ENCODE measurements at regions not wholly inside any gene's neighbourhood (a gene's known extent, or its start where the extent isn't known, plus 50 kb on each side); places are given as distances from the start of the nearest gene placed in this dataset.
A peak's percentile ranks its signal among the peaks of the same experiment; 100 is the strongest.

DNA sequence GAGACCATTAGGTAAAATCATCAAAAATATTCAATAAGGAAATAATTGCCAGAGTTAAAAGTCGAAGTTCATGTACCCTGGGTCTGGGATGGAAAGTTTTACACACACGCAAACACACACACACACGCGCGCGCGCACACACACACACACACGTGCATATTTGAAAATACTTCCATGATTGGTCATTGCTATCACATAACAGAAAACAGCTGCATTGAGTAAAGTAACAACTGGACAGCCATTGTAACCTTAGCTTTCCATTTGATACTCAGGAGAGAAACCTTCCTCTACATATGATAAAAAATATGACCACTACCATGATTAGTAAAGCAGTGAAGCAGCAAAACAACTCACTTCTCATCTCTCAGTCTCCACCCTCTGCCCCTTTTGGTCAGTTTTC is 490.0 kb upstream of the SGCG start (continued):
- TF ChIP-seq IRF9 (tag; IDR thresholded peaks at IDR 0.05) (no peak), ZNF224 (CRISPR knock-in tag; IDR thresholded peaks at IDR 0.05) (no peak), HINFP (tag; conservative IDR thresholded peaks at IDR 0.05; ENCODE audit: low read depth) (no peak), ZNF75A (CRISPR knock-in tag; IDR thresholded peaks at IDR 0.05) (no peak)

DNA sequence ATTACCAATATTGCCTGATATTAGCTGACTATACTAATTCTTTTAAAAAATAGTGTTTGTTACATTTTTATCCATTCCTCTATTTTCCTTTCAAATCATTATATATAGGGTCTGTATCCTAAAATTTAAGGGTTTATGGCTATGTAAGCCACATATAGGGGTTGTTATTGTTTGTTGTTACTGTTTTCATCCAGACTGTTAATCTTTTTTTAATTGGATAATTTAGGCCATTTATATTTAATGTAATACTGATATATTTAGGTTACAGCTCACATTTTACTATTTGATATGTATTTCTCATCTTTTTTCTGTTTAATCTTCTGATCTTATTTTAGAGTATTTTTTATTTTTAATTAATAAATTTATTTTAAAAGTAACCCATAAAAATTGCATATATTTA is 487.1 kb upstream of the SGCG start:
- no peaks in the 10 kb centered on the region for H3K4me1 ChIP-seq (replicated peaks in 1 of 2; ENCODE audit: control insufficient read depth in 2 of 2, insufficient read depth in 2 of 2, low read length in 2 of 2)
- in situ Hi-C loops (cut with MboI) = no loop called here
- TF ChIP-seq ZNF507 (tag; conservative IDR thresholded peaks at IDR 0.05) (peak; percentile 95), PHF20 (IDR thresholded peaks at IDR 0.05; ENCODE audit: partially characterized antibody) (no peak), FOXP1 (CRISPR knock-in tag; IDR thresholded peaks at IDR 0.05) (no peak), PYGO2 (tag; IDR thresholded peaks at IDR 0.05) (no peak)
- TF ChIP-seq, protein P1, sequence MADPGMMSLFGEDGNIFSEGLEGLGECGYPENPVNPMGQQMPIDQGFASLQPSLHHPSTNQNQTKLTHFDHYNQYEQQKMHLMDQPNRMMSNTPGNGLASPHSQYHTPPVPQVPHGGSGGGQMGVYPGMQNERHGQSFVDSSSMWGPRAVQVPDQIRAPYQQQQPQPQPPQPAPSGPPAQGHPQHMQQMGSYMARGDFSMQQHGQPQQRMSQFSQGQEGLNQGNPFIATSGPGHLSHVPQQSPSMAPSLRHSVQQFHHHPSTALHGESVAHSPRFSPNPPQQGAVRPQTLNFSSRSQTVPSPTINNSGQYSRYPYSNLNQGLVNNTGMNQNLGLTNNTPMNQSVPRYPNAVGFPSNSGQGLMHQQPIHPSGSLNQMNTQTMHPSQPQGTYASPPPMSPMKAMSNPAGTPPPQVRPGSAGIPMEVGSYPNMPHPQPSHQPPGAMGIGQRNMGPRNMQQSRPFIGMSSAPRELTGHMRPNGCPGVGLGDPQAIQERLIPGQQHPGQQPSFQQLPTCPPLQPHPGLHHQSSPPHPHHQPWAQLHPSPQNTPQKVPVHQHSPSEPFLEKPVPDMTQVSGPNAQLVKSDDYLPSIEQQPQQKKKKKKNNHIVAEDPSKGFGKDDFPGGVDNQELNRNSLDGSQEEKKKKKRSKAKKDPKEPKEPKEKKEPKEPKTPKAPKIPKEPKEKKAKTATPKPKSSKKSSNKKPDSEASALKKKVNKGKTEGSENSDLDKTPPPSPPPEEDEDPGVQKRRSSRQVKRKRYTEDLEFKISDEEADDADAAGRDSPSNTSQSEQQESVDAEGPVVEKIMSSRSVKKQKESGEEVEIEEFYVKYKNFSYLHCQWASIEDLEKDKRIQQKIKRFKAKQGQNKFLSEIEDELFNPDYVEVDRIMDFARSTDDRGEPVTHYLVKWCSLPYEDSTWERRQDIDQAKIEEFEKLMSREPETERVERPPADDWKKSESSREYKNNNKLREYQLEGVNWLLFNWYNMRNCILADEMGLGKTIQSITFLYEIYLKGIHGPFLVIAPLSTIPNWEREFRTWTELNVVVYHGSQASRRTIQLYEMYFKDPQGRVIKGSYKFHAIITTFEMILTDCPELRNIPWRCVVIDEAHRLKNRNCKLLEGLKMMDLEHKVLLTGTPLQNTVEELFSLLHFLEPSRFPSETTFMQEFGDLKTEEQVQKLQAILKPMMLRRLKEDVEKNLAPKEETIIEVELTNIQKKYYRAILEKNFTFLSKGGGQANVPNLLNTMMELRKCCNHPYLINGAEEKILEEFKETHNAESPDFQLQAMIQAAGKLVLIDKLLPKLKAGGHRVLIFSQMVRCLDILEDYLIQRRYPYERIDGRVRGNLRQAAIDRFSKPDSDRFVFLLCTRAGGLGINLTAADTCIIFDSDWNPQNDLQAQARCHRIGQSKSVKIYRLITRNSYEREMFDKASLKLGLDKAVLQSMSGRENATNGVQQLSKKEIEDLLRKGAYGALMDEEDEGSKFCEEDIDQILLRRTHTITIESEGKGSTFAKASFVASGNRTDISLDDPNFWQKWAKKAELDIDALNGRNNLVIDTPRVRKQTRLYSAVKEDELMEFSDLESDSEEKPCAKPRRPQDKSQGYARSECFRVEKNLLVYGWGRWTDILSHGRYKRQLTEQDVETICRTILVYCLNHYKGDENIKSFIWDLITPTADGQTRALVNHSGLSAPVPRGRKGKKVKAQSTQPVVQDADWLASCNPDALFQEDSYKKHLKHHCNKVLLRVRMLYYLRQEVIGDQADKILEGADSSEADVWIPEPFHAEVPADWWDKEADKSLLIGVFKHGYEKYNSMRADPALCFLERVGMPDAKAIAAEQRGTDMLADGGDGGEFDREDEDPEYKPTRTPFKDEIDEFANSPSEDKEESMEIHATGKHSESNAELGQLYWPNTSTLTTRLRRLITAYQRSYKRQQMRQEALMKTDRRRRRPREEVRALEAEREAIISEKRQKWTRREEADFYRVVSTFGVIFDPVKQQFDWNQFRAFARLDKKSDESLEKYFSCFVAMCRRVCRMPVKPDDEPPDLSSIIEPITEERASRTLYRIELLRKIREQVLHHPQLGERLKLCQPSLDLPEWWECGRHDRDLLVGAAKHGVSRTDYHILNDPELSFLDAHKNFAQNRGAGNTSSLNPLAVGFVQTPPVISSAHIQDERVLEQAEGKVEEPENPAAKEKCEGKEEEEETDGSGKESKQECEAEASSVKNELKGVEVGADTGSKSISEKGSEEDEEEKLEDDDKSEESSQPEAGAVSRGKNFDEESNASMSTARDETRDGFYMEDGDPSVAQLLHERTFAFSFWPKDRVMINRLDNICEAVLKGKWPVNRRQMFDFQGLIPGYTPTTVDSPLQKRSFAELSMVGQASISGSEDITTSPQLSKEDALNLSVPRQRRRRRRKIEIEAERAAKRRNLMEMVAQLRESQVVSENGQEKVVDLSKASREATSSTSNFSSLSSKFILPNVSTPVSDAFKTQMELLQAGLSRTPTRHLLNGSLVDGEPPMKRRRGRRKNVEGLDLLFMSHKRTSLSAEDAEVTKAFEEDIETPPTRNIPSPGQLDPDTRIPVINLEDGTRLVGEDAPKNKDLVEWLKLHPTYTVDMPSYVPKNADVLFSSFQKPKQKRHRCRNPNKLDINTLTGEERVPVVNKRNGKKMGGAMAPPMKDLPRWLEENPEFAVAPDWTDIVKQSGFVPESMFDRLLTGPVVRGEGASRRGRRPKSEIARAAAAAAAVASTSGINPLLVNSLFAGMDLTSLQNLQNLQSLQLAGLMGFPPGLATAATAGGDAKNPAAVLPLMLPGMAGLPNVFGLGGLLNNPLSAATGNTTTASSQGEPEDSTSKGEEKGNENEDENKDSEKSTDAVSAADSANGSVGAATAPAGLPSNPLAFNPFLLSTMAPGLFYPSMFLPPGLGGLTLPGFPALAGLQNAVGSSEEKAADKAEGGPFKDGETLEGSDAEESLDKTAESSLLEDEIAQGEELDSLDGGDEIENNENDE (IDR thresholded peaks at IDR 0.05; ENCODE audit: low read depth, low read length) = no peak

More for the DNA sequence above, 487.1 kb upstream of the SGCG start:
- FAIRE-seq = no peak
- ATAC-seq = no peak
- Histone ChIP-seq H4K20me1 (replicated peaks; ENCODE audit: control insufficient read depth, insufficient read depth, low read length) (no peaks in the 10 kb centered on the region), H3K27ac (ENCODE audit: extremely low read depth, low read depth, low read length) (no peak overlapping the region), H3K9me3 (replicated peaks; ENCODE audit: control insufficient read depth, insufficient read depth, low read depth, low read length) (no peaks in the 10 kb centered on the region), H2AFZ (ENCODE audit: low read depth, low read length) (no peak overlapping the region), H3K36me3 (ENCODE audit: control insufficient read depth, insufficient read depth, low read length) (no peaks in the 10 kb centered on the region), H3K79me2 (ENCODE audit: control insufficient read depth, insufficient read depth, low read length) (no peaks in the 10 kb centered on the region), H3K9me1 (ENCODE audit: control insufficient read depth, insufficient read depth, low read length) (no peaks in the 10 kb centered on the region), H3K27me3 (ENCODE audit: control insufficient read depth in 2 of 2, insufficient read depth in 2 of 2, low read length in 2 of 2) (no peaks in the 10 kb centered on the region; a peak in 1 of 5 replicates), H3K4me3 (no peak overlapping the region), H3K9ac (ENCODE audit: insufficient read depth in 1 of 2, low read depth in 2 of 2, low read length in 2 of 2) (no peak overlapping the region), H3K4me2 (ENCODE audit: insufficient read depth, low read length) (no peak overlapping the region)
- no peak for DNase-seq (ENCODE audit: extremely low read depth in 1 of 4, low spot score in 3 of 4)
- no TSS peak for BruUV-seq (replicated peaks)
- intact Hi-C loops (cut with micrococcal nuclease) = no loop called here
- POLR2A ChIA-PET = no interaction called here
- CTCF ChIA-PET (ENCODE audit: low intra/inter-chr PET ratio) = no interaction called here
